AG04450 (cell line): ENCODE measurements at regions not wholly inside any gene's neighbourhood (a gene's known extent, or its start where the extent isn't known, plus 50 kb on each side); places are given as distances from the start of the nearest gene placed in this dataset.

ENCODE experiments used
- CTCF ChIA-PET: fragments of 300-600, 350-600 bp; formaldehyde crosslinking; extraction: SDS; loops from one replicate; lab custom pipeline; 2022; ENCODE audit warnings: antibody characterized with exemption, inconsistent platforms; lab: Charles Lee
- POLR2A ChIA-PET: fragments of 350-600 bp; formaldehyde crosslinking; extraction: SDS; loops from one replicate; lab custom pipeline; 2021; ENCODE audit warnings: antibody characterized with exemption, inconsistent platforms; lab: Yijun Ruan, JAX
- DNase-seq: peaks from one replicate; pipeline ENCODE4 v3.0.0-alpha.2; 2011; ENCODE audit warnings: low read depth, low spot score
- H3K27ac ChIP-seq: one replicate; pipeline ENCODE4 v1.5.1; 2012; ENCODE audit warnings: low read depth, low read length, control low read depth
- H3K27me3 ChIP-seq: one replicate; pipeline ENCODE4 v1.6.0; 2012; ENCODE audit warnings: low read length; ENCODE audit not compliant: control insufficient read depth, insufficient read depth
- H3K4me3 ChIP-seq: 2 replicates; pipeline ENCODE4 v1.5.1; 2011; ENCODE audit warnings: mild to moderate bottlenecking, low read depth, low read length, control low read depth
- H3K9me3 ChIP-seq: 2 replicates; pipeline ENCODE4 v1.5.1; 2012; ENCODE audit warnings: low read length; ENCODE audit not compliant: control insufficient read depth, insufficient read depth
- TF ChIP-seq, protein P1 (sequence below): IDR thresholded peaks from 2 replicates; pipeline ENCODE4 v1.5.1; 2011; ENCODE audit warnings: low read depth, low read length, control low read depth, inconsistent platforms

DNA sequence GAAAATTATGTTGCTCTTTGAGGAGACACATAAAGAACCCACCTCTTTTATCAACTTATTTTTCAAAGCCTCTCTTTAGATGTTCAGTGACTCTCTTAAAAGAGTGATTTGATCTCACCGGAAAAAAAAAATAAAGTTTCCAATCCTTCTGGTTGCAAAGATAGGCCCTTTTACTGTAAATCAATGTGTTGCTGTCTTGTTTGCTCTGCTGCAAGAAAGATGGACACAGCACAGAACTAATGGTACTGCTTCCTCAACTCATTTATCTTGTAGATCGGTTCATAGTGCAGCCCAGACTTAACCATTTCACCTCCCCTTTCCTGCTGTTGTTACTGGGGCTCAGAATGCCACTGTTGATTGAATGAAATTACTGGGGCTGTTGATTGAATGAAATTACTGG is 388.9 kb upstream of the KLF12 start:
- Histone ChIP-seq H3K9me3 (no peaks in the 10 kb centered on the region), H3K27ac (no peak overlapping the region), H3K4me3 (no peak overlapping the region), H3K27me3 (no peaks in the 10 kb centered on the region)
- CTCF ChIA-PET = no interaction called here
- TF ChIP-seq, protein P1, sequence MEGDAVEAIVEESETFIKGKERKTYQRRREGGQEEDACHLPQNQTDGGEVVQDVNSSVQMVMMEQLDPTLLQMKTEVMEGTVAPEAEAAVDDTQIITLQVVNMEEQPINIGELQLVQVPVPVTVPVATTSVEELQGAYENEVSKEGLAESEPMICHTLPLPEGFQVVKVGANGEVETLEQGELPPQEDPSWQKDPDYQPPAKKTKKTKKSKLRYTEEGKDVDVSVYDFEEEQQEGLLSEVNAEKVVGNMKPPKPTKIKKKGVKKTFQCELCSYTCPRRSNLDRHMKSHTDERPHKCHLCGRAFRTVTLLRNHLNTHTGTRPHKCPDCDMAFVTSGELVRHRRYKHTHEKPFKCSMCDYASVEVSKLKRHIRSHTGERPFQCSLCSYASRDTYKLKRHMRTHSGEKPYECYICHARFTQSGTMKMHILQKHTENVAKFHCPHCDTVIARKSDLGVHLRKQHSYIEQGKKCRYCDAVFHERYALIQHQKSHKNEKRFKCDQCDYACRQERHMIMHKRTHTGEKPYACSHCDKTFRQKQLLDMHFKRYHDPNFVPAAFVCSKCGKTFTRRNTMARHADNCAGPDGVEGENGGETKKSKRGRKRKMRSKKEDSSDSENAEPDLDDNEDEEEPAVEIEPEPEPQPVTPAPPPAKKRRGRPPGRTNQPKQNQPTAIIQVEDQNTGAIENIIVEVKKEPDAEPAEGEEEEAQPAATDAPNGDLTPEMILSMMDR = no peak
- POLR2A ChIA-PET = no interaction called here
- DNase-seq = no peak

DNA sequence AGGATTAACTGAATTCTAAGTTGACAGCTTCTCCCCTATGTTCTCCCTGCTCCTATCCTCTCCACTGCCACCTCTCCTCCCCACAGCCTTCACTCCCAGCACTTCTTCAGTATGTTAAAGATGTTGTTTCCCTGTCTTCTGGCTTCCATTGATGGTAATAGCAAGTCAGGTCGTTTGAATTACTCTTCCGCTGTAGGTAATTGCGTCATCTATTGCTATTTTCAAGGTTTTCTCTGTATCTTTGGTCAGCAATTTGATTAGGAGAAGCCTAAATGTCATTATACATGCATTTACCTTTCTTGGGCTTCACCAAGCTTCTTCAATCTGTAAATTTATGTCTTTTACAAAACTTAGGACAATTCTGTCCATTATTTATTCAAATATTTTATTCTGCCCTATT is 377.3 kb upstream of the KLF12 start:
- ChIA-PET POLR2A (no interaction called here), CTCF (no interaction called here)
- TF ChIP-seq, protein P1 = no peak
- Histone ChIP-seq H3K27me3 (no peaks in the 10 kb centered on the region), H3K4me3 (no peak overlapping the region), H3K27ac (no peak overlapping the region), H3K9me3 (no peaks in the 10 kb centered on the region)
- no peak for DNase-seq

DNA sequence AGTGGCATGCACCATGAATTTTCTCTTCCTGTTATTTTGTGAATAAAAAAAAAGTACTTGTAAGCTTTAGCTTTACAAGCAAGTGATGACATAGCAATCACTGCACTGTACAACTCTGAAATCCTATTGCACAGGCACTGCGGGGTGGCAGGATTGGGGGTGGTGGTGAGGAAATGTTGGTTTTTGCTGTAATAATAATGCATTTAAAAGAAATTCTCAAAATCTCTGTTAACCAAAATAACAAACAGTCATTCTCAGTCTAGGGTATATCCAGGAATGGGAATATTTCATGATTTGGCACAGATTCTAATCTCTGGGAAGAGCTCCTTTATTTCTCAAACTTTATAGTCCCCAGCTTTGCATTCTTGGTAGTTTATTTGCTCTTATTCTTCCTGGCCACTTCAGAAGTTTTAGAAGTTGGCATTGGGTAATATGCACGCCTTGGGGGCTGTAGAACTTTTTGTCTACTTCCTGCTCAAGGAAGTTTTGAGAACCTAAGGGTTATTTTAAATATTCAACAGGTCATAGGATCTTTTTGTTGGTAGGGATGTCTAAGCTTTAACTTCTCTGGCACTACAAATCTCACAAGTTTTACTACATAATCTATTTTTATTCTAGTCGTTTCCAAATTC is 353.0 kb upstream of the KLF12 start:
- POLR2A ChIA-PET = no interaction called here
- CTCF ChIA-PET = interaction anchor here (0.7 kb wide), 1 partner anchor 17 kb away, joined by 3 read pairs; no protein-coding TSS in a partner anchor
- Histone ChIP-seq H3K9me3 (no peaks in the 10 kb centered on the region), H3K27me3 (no peaks in the 10 kb centered on the region), H3K27ac (no peak overlapping the region), H3K4me3 (no peak overlapping the region)
- no peak for DNase-seq
- TF ChIP-seq, protein P1 = no peak

DNA sequence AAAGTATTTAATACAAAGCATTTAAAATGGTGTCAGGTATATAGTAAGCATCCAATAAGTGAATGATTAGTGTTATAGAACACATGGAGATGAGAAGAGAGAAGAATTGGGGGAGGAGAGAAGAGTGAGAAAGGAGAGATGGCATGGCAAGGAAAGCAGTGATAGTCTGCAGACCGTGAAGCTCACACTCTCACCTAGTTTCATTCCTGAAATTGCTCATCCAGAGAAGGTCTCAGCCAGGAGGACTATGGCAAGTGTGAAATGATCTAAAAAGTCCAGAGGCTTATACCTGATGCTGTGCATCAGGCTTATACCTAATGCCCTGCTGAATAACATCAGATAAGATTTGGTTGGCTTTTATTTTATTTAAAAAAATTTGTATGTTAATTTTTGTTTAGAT is 351.6 kb upstream of the KLF12 start:
- no peak for DNase-seq
- Histone ChIP-seq H3K9me3 (no peaks in the 10 kb centered on the region), H3K27me3 (no peaks in the 10 kb centered on the region), H3K4me3 (no peak overlapping the region), H3K27ac (no peak overlapping the region)
- TF ChIP-seq, protein P1 = no peak
- ChIA-PET POLR2A (no interaction called here), CTCF (interaction anchor here (0.6 kb wide), 1 partner anchor 475 kb away, joined by 3 read pairs; no protein-coding TSS in a partner anchor)

DNA sequence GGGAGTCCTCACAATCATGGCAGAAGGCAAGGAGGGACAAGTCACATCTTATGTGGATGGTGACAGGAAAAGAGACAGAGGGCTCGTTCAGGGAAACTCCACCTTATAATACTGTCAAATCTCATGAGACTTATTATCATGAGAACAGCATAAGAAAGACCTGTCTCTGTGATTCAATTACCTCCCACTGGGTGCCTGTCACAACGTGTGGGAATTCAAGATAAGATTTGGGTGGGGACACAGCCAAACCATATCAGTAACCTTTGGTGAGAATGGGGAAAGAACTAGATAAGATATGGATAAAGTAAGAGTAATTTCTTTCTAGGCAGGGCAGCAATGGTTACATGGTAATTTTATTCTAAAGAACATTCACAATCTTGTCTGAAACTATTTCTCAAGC is 344.9 kb upstream of the KLF12 start:
- H3K27me3 ChIP-seq = no peaks in the 10 kb centered on the region
- H3K27ac ChIP-seq = no peak overlapping the region
- CTCF ChIA-PET = no interaction called here
- POLR2A ChIA-PET = no interaction called here
- DNase-seq = no peak
- TF ChIP-seq, protein P1 = no peak
- H3K9me3 ChIP-seq = no peaks in the 10 kb centered on the region
- H3K4me3 ChIP-seq = no peak overlapping the region
